H1 (cell line): ENCODE measurements at regions not wholly inside any gene's neighbourhood (a gene's known extent, or its start where the extent isn't known, plus 50 kb on each side); places are given as distances from the start of the nearest gene placed in this dataset.

ENCODE experiments used
- CTCF ChIA-PET: fragments of 300-600 bp; sonication (Branson Sonifier 250); formaldehyde crosslinking; loops from one replicate; lab custom pipeline; 2021; ENCODE audit not compliant: partially characterized antibody; lab: Charles Lee
- POLR2A ChIA-PET: fragments of 300-600 bp; sonication (Branson Sonifier 250); formaldehyde crosslinking; loops from one replicate; lab custom pipeline; 2021; ENCODE audit warnings: inconsistent platforms; ENCODE audit not compliant: partially characterized antibody; lab: Charles Lee
- DNase-seq, 2 experiments: peaks; one replicate each; pipeline versions ENCODE4 v3.0.0 to v3.0.0-alpha.2; 2010 to 2022; ENCODE audit warnings: low spot score in 2 of 2, low read depth in 1 of 2, mixed read lengths in 1 of 2
- FAIRE-seq: peaks from 2 replicates; lab custom pipeline; 2011; peaks lifted over from hg19 to GRCh38; lab: Jason Lieb, UNC
- H2AFZ ChIP-seq: 2 replicates; pipeline ENCODE4 v1.8.1; 2012; ENCODE audit warnings: low read length, inconsistent platforms
- H2AK5ac ChIP-seq: 2 replicates; pipeline ENCODE4 v1.6.1; 2013; ENCODE audit warnings: low read depth, low read length
- H2BK120ac ChIP-seq: replicated peaks from 2 replicates; pipeline ENCODE3; 2013; ENCODE audit warnings: low read depth, low read length, inconsistent platforms
- H2BK12ac ChIP-seq: 2 replicates; pipeline ENCODE4 v1.6.1; 2013; ENCODE audit warnings: low read depth, low read length
- H2BK15ac ChIP-seq: 2 replicates; pipeline ENCODE4 v1.6.1; 2013; ENCODE audit warnings: low read length
- H2BK20ac ChIP-seq: 2 replicates; pipeline ENCODE4 v1.6.1; 2013; ENCODE audit warnings: low read length
- H2BK5ac ChIP-seq: 2 replicates; pipeline ENCODE4 v1.6.1; 2013; ENCODE audit warnings: low read depth, low read length
- H3K14ac ChIP-seq: 2 replicates; pipeline ENCODE4 v1.6.1; 2013; ENCODE audit warnings: inconsistent platforms; ENCODE audit not compliant: insufficient read length
- H3K18ac ChIP-seq: 2 replicates; pipeline ENCODE4 v1.6.1; 2013; ENCODE audit warnings: low read length; ENCODE audit errors: extremely low read depth
- H3K23ac ChIP-seq: 2 replicates; pipeline ENCODE4 v1.6.1; 2013; ENCODE audit warnings: inconsistent platforms; ENCODE audit not compliant: insufficient read length
- H3K23me2 ChIP-seq: 2 replicates; pipeline ENCODE4 v1.6.1; 2013; ENCODE audit warnings: low read depth, low read length
- H3K27ac ChIP-seq: 2 replicates; pipeline ENCODE4 v1.6.1; 2011; ENCODE audit warnings: low read depth, low read length, inconsistent platforms
- H3K27me3 ChIP-seq, 4 experiments: replicated peaks in 1 of 4; 1 replicate in 1 of 4; 2 replicates in 3 of 4; pipeline versions ENCODE4 v1.6.1 to v1.8.1; 2011 to 2013; ENCODE audit warnings: low read length in 3 of 4, mild to moderate bottlenecking in 3 of 4, inconsistent platforms in 2 of 4, mixed read lengths in 2 of 4, moderate library complexity in 1 of 4; ENCODE audit not compliant: control insufficient read depth in 3 of 4, insufficient read depth in 3 of 4; ENCODE audit errors: extremely low read depth in 1 of 4
- H3K36me3 ChIP-seq, 4 experiments: 2 replicates each; pipeline versions ENCODE4 v1.6.1 to v1.8.1; 2011 to 2013; ENCODE audit warnings: mild to moderate bottlenecking in 4 of 4, low read length in 3 of 4, moderate library complexity in 2 of 4, control low read depth in 1 of 4, inconsistent platforms in 1 of 4; ENCODE audit not compliant: insufficient read depth in 4 of 4, control insufficient read depth in 2 of 4
- H3K4ac ChIP-seq: replicated peaks from 2 replicates; pipeline ENCODE3; 2013; ENCODE audit warnings: low read length, low read depth, mixed read lengths, inconsistent platforms; ENCODE audit not compliant: insufficient read length
- H3K4me1 ChIP-seq, 4 experiments: replicated peaks in 1 of 4; 1 replicate in 1 of 4; 2 replicates in 3 of 4; pipeline versions ENCODE4 v1.6.1 to v1.8.1; 2011 to 2013; ENCODE audit warnings: low read length in 3 of 4, inconsistent platforms in 2 of 4, mixed read lengths in 1 of 4; ENCODE audit not compliant: insufficient read depth in 4 of 4, control insufficient read depth in 3 of 4
- H3K4me2 ChIP-seq, 2 experiments: 2 replicates each; pipeline versions ENCODE4 v1.6.1 to v1.8.1; 2011 to 2013; ENCODE audit warnings: low read depth in 2 of 2, low read length in 2 of 2, control low read depth in 1 of 2, inconsistent platforms in 1 of 2, mild to moderate bottlenecking in 1 of 2; ENCODE audit not compliant: insufficient read depth in 1 of 2
- H3K4me3 ChIP-seq, 4 experiments: fragments of 200-600, 300-600 bp in 1 of 4; sonication (generic), shearing (Covaris generic), sonication (Bioruptor Twin) in 1 of 4; 2 replicates each; pipeline versions ENCODE4 v1.5.1 to v1.8.1; 2011 to 2016; ENCODE audit warnings: low read length in 4 of 4, low read depth in 3 of 4, control low read depth in 2 of 4, inconsistent platforms in 2 of 4, mild to moderate bottlenecking in 2 of 4, mixed read lengths in 1 of 4, moderate library complexity in 1 of 4; ENCODE audit not compliant: insufficient read depth in 2 of 4; ENCODE audit errors: extremely low read depth in 1 of 4
- H3K56ac ChIP-seq: replicated peaks from 2 replicates; pipeline ENCODE3; 2013; ENCODE audit warnings: low read depth, mild to moderate bottlenecking, mixed read lengths, low read length, inconsistent platforms; ENCODE audit not compliant: insufficient read length
- H3K79me1 ChIP-seq: 2 replicates; pipeline ENCODE4 v1.6.1; 2013; ENCODE audit warnings: low read depth, low read length, control low read depth
- H3K79me2 ChIP-seq, 2 experiments: 2 replicates each; pipeline versions ENCODE4 v1.6.1 to v1.8.1; 2012 to 2013; ENCODE audit warnings: low read length in 2 of 2, mild to moderate bottlenecking in 2 of 2, inconsistent platforms in 1 of 2; ENCODE audit not compliant: insufficient read depth in 2 of 2, control insufficient read depth in 1 of 2
- H3K9ac ChIP-seq, 4 experiments: replicated peaks in 1 of 4; 1 replicate in 1 of 4; 2 replicates in 3 of 4; pipeline versions ENCODE4 v1.6.1 to v1.8.1; 2011 to 2013; ENCODE audit warnings: low read depth in 3 of 4, low read length in 3 of 4, control low read depth in 2 of 4, mild to moderate bottlenecking in 2 of 4, moderate library complexity in 2 of 4, inconsistent platforms in 1 of 4; ENCODE audit errors: extremely low read depth in 1 of 4
- H3K9me3 ChIP-seq, 2 experiments: 2 replicates each; pipeline versions ENCODE4 v1.6.1 to v1.8.1; 2012 to 2013; ENCODE audit warnings: mild to moderate bottlenecking in 2 of 2, moderate library complexity in 2 of 2, control low read depth in 1 of 2, inconsistent platforms in 1 of 2, low read depth in 1 of 2, low read length in 1 of 2, mixed read lengths in 1 of 2; ENCODE audit not compliant: insufficient read depth in 2 of 2
- H4K20me1 ChIP-seq, 2 experiments: replicated peaks in 1 of 2; 2 replicates each; pipeline versions ENCODE3 to v1.8.1; 2011 to 2013; ENCODE audit warnings: inconsistent platforms in 2 of 2, low read length in 2 of 2, mild to moderate bottlenecking in 1 of 2; ENCODE audit not compliant: insufficient read depth in 2 of 2, control insufficient read depth in 1 of 2
- H4K5ac ChIP-seq: 2 replicates; pipeline ENCODE4 v1.6.1; 2013; ENCODE audit warnings: low read length, low read depth, mixed read lengths, inconsistent platforms; ENCODE audit not compliant: insufficient read length
- H4K8ac ChIP-seq: 2 replicates; pipeline ENCODE4 v1.8.0; 2013; ENCODE audit warnings: mild to moderate bottlenecking, moderate library complexity, low read length, inconsistent platforms; ENCODE audit not compliant: insufficient read depth; ENCODE audit errors: extremely low read depth
- H4K91ac ChIP-seq: replicated peaks from 2 replicates; pipeline ENCODE3; 2013; ENCODE audit warnings: low read length, mixed read lengths, inconsistent platforms; ENCODE audit not compliant: insufficient read length
- EZH2 ChIP-seq: fragments of 200-600 bp; sonication (generic); IDR thresholded peaks from 2 replicates; pipeline ENCODE4 v1.7.1; 2012; ENCODE audit warnings: low read depth, mild to moderate bottlenecking, moderate library complexity, low read length, inconsistent platforms; ENCODE audit not compliant: severe bottlenecking
- YY1 ChIP-seq: IDR thresholded peaks from 2 replicates; pipeline ENCODE4 v1.6.1; 2011; ENCODE audit warnings: low read depth, mild to moderate bottlenecking, low read length
- WGBS, 2 experiments: shearing (Covaris generic) in 1 of 2; methylation state at CpG; one replicate each; pipeline versions ENCODE4 v1.1.6 to v1.1.7; 2013 to 2015; ENCODE audit warnings: low lambda C conversion rate in 2 of 2, mixed read lengths in 2 of 2, inconsistent platforms in 1 of 2, low coverage in 1 of 2, missing lambda C conversion rate in 1 of 2; ENCODE audit not compliant: insufficient replicate concordance in 2 of 2, insufficient coverage in 1 of 2, insufficient read length in 1 of 2; ENCODE audit errors: extremely low coverage in 1 of 2, missing lambda C conversion rate in 1 of 2; 5-methylcytosine and 5-hydroxymethylcytosine counted together

GRCh38 chrX:69102612-69103194 is 62.5 kb downstream of the PJA1 start:
- Histone ChIP-seq H3K79me1 (no peaks in the 10 kb centered on the region), H2BK120ac (no peak overlapping the region), H2BK12ac (no peak overlapping the region), H3K23me2 (no peaks in the 10 kb centered on the region), H2AK5ac (no peak overlapping the region), H3K9me3 (no peaks in the 10 kb centered on the region), H3K27ac (no peak overlapping the region), H3K9ac (no peak overlapping the region), H3K14ac (no peak overlapping the region), H3K4ac (no peak overlapping the region), H4K5ac (no peak overlapping the region), H2AFZ (no peak overlapping the region), H3K4me1 (peaks cover 0 to 8% (median 5%) of the 10 kb centered on the region in 4 experiments; a peak in 5 of 7 replicates), H4K20me1 (no peaks in the 10 kb centered on the region), H3K27me3 (no peaks in the 10 kb centered on the region), H4K8ac (no peak overlapping the region), H2BK5ac (no peak overlapping the region), H3K18ac (no peak overlapping the region), H2BK20ac (no peak overlapping the region), H3K4me3 (no peak overlapping the region), H3K56ac (no peak overlapping the region), H4K91ac (no peak overlapping the region), H3K23ac (no peak overlapping the region), H3K79me2 (no peaks in the 10 kb centered on the region), H3K36me3 (no peaks in the 10 kb centered on the region), H3K4me2 (no peak overlapping the region), H2BK15ac (no peak overlapping the region)
- WGBS, 2 experiments, result 90% methylated on average over 2 of the region's 5 CpGs; no CpG with 5 or more reads in 1 of the 2 experiments
- TF ChIP-seq YY1, result no peak
- no peak for TF ChIP-seq EZH2
- CTCF ChIA-PET, result interaction anchor here (0.8 to 1.5 kb wide), 4 partner anchors 8 to 117 kb away, joined by 3 to 5 read pairs (median 4); no protein-coding TSS in a partner anchor
- POLR2A ChIA-PET, result interaction anchor here (0.8 kb wide), 1 partner anchor 35 kb away, joined by 3 read pairs; no protein-coding TSS in a partner anchor
- FAIRE-seq (no peak), DNase-seq (no peak)
